ENCODE measurements at regions not wholly inside any gene's neighbourhood (a gene's known extent, or its start where the extent isn't known, plus 50 kb on each side); places are given as distances from the start of the nearest gene placed in this dataset.

DNA sequence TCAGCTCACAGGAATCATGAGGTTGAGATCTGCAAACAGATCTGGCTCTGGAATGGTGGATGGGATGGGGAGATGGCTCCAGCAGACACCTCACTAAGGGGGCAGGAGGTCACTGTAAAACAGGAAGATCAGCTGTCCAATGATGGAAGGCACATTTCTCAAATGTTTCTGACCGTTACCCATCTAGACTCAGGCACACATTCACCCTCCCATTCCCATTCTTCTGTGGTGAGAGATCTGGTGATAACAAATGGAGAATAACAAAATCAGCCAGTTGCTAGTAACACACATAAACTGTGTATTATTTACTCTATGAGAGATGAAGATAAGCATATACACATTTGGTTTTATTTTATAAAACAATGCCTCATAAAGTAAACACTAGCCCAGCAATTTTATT, 235.9 kb downstream of the TSHZ3 start:
- TF ChIP-seq, protein P1, sequence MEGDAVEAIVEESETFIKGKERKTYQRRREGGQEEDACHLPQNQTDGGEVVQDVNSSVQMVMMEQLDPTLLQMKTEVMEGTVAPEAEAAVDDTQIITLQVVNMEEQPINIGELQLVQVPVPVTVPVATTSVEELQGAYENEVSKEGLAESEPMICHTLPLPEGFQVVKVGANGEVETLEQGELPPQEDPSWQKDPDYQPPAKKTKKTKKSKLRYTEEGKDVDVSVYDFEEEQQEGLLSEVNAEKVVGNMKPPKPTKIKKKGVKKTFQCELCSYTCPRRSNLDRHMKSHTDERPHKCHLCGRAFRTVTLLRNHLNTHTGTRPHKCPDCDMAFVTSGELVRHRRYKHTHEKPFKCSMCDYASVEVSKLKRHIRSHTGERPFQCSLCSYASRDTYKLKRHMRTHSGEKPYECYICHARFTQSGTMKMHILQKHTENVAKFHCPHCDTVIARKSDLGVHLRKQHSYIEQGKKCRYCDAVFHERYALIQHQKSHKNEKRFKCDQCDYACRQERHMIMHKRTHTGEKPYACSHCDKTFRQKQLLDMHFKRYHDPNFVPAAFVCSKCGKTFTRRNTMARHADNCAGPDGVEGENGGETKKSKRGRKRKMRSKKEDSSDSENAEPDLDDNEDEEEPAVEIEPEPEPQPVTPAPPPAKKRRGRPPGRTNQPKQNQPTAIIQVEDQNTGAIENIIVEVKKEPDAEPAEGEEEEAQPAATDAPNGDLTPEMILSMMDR (IDR thresholded peaks at IDR 0.05), result no peak
- no peak for TF ChIP-seq POLR2A (IDR thresholded peaks at IDR 0.05)

Data from adrenal gland (tissue), 5 donors.